ENCODE measurements at regions not wholly inside any gene's neighbourhood (a gene's known extent, or its start where the extent isn't known, plus 50 kb on each side); places are given as distances from the start of the nearest gene placed in this dataset.
"Not testable (repeated sequence)": the region's sequence is repeated elsewhere in the genome, so short reads cannot be mapped to it uniquely, and the experiment has no call there.

GRCh38 chr12:90794212-90794611 is 160.8 kb downstream of the CCER1 start:
- TF ChIP-seq, protein P1, sequence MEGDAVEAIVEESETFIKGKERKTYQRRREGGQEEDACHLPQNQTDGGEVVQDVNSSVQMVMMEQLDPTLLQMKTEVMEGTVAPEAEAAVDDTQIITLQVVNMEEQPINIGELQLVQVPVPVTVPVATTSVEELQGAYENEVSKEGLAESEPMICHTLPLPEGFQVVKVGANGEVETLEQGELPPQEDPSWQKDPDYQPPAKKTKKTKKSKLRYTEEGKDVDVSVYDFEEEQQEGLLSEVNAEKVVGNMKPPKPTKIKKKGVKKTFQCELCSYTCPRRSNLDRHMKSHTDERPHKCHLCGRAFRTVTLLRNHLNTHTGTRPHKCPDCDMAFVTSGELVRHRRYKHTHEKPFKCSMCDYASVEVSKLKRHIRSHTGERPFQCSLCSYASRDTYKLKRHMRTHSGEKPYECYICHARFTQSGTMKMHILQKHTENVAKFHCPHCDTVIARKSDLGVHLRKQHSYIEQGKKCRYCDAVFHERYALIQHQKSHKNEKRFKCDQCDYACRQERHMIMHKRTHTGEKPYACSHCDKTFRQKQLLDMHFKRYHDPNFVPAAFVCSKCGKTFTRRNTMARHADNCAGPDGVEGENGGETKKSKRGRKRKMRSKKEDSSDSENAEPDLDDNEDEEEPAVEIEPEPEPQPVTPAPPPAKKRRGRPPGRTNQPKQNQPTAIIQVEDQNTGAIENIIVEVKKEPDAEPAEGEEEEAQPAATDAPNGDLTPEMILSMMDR (conservative IDR thresholded peaks at IDR 0.05), result no peak
- no peak overlapping the region for H4K8ac ChIP-seq (replicated peaks; ENCODE audit: insufficient read length, low read depth, low read length)
- Mint-ChIP-seq H3K27me3 (ENCODE audit: low read depth) (no peaks in the 10 kb centered on the region), H3K4me3 (no peak overlapping the region), H3K27ac (no peak overlapping the region), H3K4me1 (no peaks in the 10 kb centered on the region), H3K36me3 (ENCODE audit: insufficient read depth in 1 of 3, low read depth in 3 of 3) (no peaks in the 10 kb centered on the region), H3K9me3 (no peaks in the 10 kb centered on the region; a peak in 3 of 5 replicates)
- H3K14ac ChIP-seq (ENCODE audit: insufficient read depth, low read length), result no peak overlapping the region
- H4K5ac ChIP-seq (ENCODE audit: insufficient read length, low read depth, low read length), result no peak overlapping the region
- H3K4ac ChIP-seq (ENCODE audit: low read depth, low read length), result no peak overlapping the region
- H2AFZ ChIP-seq (ENCODE audit: low read length), result no peak overlapping the region
- no peak overlapping the region for H3T11ph ChIP-seq (ENCODE audit: low read length)
- DNase-seq, result no peak
- H2AK5ac ChIP-seq (ENCODE audit: insufficient read length, low read length), result no peak overlapping the region
- H2BK12ac ChIP-seq (ENCODE audit: insufficient read length, low read depth, low read length), result no peak overlapping the region
- H2BK120ac ChIP-seq (ENCODE audit: low read depth, low read length, poor library complexity, severe bottlenecking), result no peak overlapping the region
- no CpG with 5 or more reads among the region's 2 CpGs for WGBS (ENCODE audit: extremely low coverage, insufficient read length, low lambda C conversion rate)
- H2BK20ac ChIP-seq (ENCODE audit: low read depth, low read length, poor library complexity, severe bottlenecking), result no peak overlapping the region
- no peak overlapping the region for H3K23ac ChIP-seq (ENCODE audit: insufficient read length, low read depth, low read length)
- no peak overlapping the region for H2BK15ac ChIP-seq (ENCODE audit: low read depth, low read length)
- H3K4me1 ChIP-seq (ENCODE audit: insufficient read depth, low read length), result no peaks in the 10 kb centered on the region
- H3K9ac ChIP-seq (ENCODE audit: extremely low read depth, insufficient read length, low read length), result no peak overlapping the region
- H4K91ac ChIP-seq (ENCODE audit: insufficient read length, low read depth, low read length), result no peak overlapping the region
- H3K79me2 ChIP-seq (ENCODE audit: insufficient read depth, low read length), result no peaks in the 10 kb centered on the region
- no peaks in the 10 kb centered on the region for H3K23me2 ChIP-seq (ENCODE audit: insufficient read length, low read depth, low read length, poor library complexity, severe bottlenecking)
- H3K9me3 ChIP-seq (ENCODE audit: control insufficient read depth, low read depth, low read length), result no peaks in the 10 kb centered on the region
- no peak overlapping the region for H3K56ac ChIP-seq (ENCODE audit: insufficient read length, low read depth, low read length)
- no peak overlapping the region for H3K4me2 ChIP-seq (ENCODE audit: insufficient read depth, insufficient read length, low read length)
- no peak overlapping the region for H3K27ac ChIP-seq (ENCODE audit: insufficient read length, low read depth, low read length)
- no peaks in the 10 kb centered on the region for H4K20me1 ChIP-seq (ENCODE audit: control insufficient read depth, insufficient read depth, insufficient read length)
- H3K27me3 ChIP-seq (ENCODE audit: insufficient read depth, low read length), result no peaks in the 10 kb centered on the region
- no peak overlapping the region for H3K18ac ChIP-seq (ENCODE audit: insufficient read length, low read depth, low read length)
- no peaks in the 10 kb centered on the region for H3K79me1 ChIP-seq (ENCODE audit: insufficient read depth, low read depth, low read length, poor library complexity, severe bottlenecking)
- H2BK5ac ChIP-seq (ENCODE audit: insufficient read length, low read length), result no peak overlapping the region

- not testable (repeated sequence) for H3K14ac ChIP-seq (ENCODE audit: insufficient read depth, low read length); H2BK15ac ChIP-seq (ENCODE audit: low read depth, low read length); H2BK20ac ChIP-seq (ENCODE audit: low read depth, low read length, poor library complexity, severe bottlenecking); H3K79me1 ChIP-seq (ENCODE audit: insufficient read depth, low read depth, low read length, poor library complexity, severe bottlenecking); H2AK5ac ChIP-seq (ENCODE audit: insufficient read length, low read length); H3K9me3 ChIP-seq (ENCODE audit: control insufficient read depth, low read depth, low read length); H3K23me2 ChIP-seq (ENCODE audit: insufficient read length, low read depth, low read length, poor library complexity, severe bottlenecking); H4K91ac ChIP-seq (ENCODE audit: insufficient read length, low read depth, low read length); H3K4me3 Mint-ChIP-seq; H3K27ac Mint-ChIP-seq; H2BK12ac ChIP-seq (ENCODE audit: insufficient read length, low read depth, low read length); DNase-seq; H3K27ac ChIP-seq (ENCODE audit: insufficient read length, low read depth, low read length); H3K79me2 ChIP-seq (ENCODE audit: insufficient read depth, low read length); H2BK120ac ChIP-seq (ENCODE audit: low read depth, low read length, poor library complexity, severe bottlenecking); H4K8ac ChIP-seq (replicated peaks; ENCODE audit: insufficient read length, low read depth, low read length); H3K56ac ChIP-seq (ENCODE audit: insufficient read length, low read depth, low read length); H3K27me3 ChIP-seq (ENCODE audit: insufficient read depth, low read length); H3K4me1 ChIP-seq (ENCODE audit: insufficient read depth, low read length); H4K5ac ChIP-seq (ENCODE audit: insufficient read length, low read depth, low read length); H2BK5ac ChIP-seq (ENCODE audit: insufficient read length, low read length); H2AFZ ChIP-seq (ENCODE audit: low read length); H3K36me3 Mint-ChIP-seq (ENCODE audit: insufficient read depth in 1 of 3, low read depth in 3 of 3); H3K27me3 Mint-ChIP-seq (ENCODE audit: low read depth); H3K18ac ChIP-seq (ENCODE audit: insufficient read length, low read depth, low read length); H4K20me1 ChIP-seq (ENCODE audit: control insufficient read depth, insufficient read depth, insufficient read length); H3K9ac ChIP-seq (ENCODE audit: extremely low read depth, insufficient read length, low read length); H3K4me1 Mint-ChIP-seq; H3K4ac ChIP-seq (ENCODE audit: low read depth, low read length); H3K4me2 ChIP-seq (ENCODE audit: insufficient read depth, insufficient read length, low read length); H3T11ph ChIP-seq (ENCODE audit: low read length); H3K23ac ChIP-seq (ENCODE audit: insufficient read length, low read depth, low read length); H3K9me3 Mint-ChIP-seq
- no CpG with 5 or more reads among the region's 1 CpG for WGBS (ENCODE audit: extremely low coverage, insufficient read length, low lambda C conversion rate)
These were observed 162.3 kb downstream of the CCER1 start for GRCh38 chr12:90792718-90793117.

All from H9 (cell line).